GM12892 (cell line): ENCODE measurements at regions not wholly inside any gene's neighbourhood (a gene's known extent, or its start where the extent isn't known, plus 50 kb on each side); places are given as distances from the start of the nearest gene placed in this dataset.

Experiments used
- POLR2A ChIP-seq: IDR thresholded peaks from 2 replicates; pipeline ENCODE4 v1.6.1; 2011; ENCODE audit warnings: low read depth, low read length, control low read depth
- POLR2AphosphoS5 ChIP-seq: IDR thresholded peaks from 2 replicates; pipeline ENCODE4 v1.6.1; 2011; ENCODE audit warnings: low read depth, low read length, control low read depth

DNA sequence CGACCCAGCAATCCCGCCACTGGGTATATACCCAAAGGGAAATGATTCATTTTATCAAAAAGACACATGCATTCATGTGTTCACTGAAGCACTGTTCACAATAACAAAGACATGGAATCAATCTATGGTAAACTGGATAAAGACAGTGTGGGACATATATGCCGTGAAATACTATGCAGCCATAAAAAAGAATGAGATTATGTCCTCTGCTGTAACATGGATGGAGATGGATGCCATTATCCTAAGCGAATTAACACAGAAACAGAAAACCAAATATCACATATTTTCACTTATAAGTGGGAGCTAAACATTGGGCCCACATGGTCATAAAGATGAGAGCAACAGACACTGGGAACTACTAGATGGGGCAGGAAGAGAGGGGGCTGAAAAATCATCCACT is 345.0 kb downstream of the UQCRFS1 start:
- TF ChIP-seq POLR2A (no peak), POLR2AphosphoS5 (no peak)
